ENCODE measurements at regions not wholly inside any gene's neighbourhood (a gene's known extent, or its start where the extent isn't known, plus 50 kb on each side); places are given as distances from the start of the nearest gene placed in this dataset.

GRCh38 chr13:80284290-80284689, 56.6 kb downstream of the SPRY2 start:
- Histone ChIP-seq H3K4me3 (ENCODE audit: low read depth, low read length) (no peak overlapping the region), H3K36me3 (ENCODE audit: control insufficient read depth, insufficient read depth, low read length) (no peaks in the 10 kb centered on the region), H3K27me3 (ENCODE audit: control insufficient read depth, insufficient read depth, low read length) (no peaks in the 10 kb centered on the region)
- DNase-seq (ENCODE audit: low read depth) (no peak), FAIRE-seq (no peak)
- TF ChIP-seq, protein P1, sequence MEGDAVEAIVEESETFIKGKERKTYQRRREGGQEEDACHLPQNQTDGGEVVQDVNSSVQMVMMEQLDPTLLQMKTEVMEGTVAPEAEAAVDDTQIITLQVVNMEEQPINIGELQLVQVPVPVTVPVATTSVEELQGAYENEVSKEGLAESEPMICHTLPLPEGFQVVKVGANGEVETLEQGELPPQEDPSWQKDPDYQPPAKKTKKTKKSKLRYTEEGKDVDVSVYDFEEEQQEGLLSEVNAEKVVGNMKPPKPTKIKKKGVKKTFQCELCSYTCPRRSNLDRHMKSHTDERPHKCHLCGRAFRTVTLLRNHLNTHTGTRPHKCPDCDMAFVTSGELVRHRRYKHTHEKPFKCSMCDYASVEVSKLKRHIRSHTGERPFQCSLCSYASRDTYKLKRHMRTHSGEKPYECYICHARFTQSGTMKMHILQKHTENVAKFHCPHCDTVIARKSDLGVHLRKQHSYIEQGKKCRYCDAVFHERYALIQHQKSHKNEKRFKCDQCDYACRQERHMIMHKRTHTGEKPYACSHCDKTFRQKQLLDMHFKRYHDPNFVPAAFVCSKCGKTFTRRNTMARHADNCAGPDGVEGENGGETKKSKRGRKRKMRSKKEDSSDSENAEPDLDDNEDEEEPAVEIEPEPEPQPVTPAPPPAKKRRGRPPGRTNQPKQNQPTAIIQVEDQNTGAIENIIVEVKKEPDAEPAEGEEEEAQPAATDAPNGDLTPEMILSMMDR (IDR thresholded peaks at IDR 0.05; ENCODE audit: insufficient read depth, low read length, severe bottlenecking) = no peak

- FAIRE-seq = no peak
- DNase-seq (ENCODE audit: low read depth) = no peak
- H3K4me3 ChIP-seq (ENCODE audit: low read depth, low read length) = no peak overlapping the region
- H3K27me3 ChIP-seq (ENCODE audit: control insufficient read depth, insufficient read depth, low read length) = no peaks in the 10 kb centered on the region
- H3K36me3 ChIP-seq (ENCODE audit: control insufficient read depth, insufficient read depth, low read length) = no peaks in the 10 kb centered on the region
- TF ChIP-seq, protein P1 (IDR thresholded peaks at IDR 0.05; ENCODE audit: insufficient read depth, low read length, severe bottlenecking) = no peak
Measured at GRCh38 chr13:80278706-80279105, 62.2 kb downstream of the SPRY2 start.

DNA sequence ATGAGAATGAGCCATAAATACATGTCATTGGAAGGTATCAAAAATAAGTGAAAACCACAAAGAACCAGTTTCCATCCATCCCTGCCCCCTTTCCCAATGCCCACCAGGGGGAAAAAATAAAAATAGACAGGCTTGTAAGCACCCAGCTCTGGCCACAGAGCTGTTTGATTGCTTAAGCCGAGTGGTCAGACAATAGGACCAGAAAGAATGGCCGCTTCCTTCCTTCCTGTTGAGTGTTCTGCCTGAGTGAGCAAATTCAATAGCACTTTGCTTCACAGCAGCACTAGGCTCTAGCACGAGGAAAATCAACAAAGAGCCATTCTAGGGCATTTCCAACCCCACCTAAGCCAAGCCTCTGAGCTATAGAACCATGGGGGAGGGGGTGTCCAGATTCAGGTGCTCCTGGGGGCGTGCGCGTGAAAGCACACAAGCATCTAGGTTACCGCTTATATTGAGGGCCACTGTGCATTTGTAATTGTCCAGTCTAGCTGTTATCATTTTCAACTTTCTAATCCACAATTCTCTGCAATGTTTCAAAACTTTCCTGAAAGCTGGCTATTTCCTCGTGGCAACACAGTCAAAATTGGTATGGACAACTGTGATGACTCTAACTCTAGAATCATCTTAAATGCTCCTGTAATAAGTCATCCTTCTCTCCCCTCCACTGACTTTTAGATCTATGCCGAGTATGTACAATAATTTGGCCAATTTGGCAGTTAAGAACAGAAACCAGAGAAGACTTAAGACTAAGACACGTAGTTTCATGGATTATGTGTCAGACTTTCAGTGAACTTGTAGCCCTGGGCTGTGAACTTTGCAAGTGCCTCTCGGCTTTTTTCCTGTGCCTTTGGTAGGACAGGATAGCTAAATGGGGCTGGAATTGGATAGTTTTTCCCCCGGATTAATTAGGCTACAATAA, 64.3 kb downstream of the SPRY2 start:
- Histone ChIP-seq H3K36me3 (ENCODE audit: control insufficient read depth, insufficient read depth, low read length) (no peaks in the 10 kb centered on the region), H3K4me3 (ENCODE audit: low read depth, low read length) (no peak overlapping the region), H3K27me3 (ENCODE audit: control insufficient read depth, insufficient read depth, low read length) (no peaks in the 10 kb centered on the region)
- TF ChIP-seq, protein P1 (IDR thresholded peaks at IDR 0.05; ENCODE audit: insufficient read depth, low read length, severe bottlenecking) = no peak
- FAIRE-seq (peak; percentile 58), DNase-seq (ENCODE audit: low read depth) (peak; percentile 71)

DNA sequence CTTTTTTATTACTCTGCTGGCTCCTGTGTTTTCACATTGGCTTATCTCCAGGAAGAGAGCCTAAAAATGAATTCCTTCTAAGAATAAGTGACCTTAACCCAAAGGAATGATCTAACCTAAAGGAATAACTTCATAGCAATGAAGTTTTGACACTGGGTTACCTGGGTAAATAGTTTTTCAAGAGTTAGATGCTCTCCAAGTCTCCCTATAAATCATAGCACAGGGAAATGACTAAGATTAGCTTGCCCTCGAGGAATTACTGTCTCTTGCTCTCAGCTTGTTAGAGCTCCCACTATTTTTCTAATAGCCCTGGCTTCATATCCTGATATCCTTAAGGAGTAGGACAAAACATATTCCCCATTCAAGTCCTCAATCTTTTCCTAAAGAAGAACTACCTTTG, 66.3 kb downstream of the SPRY2 start:
- H3K36me3 ChIP-seq (ENCODE audit: control insufficient read depth, insufficient read depth, low read length) = no peaks in the 10 kb centered on the region
- DNase-seq (ENCODE audit: low read depth) (peak; percentile 49), FAIRE-seq (no peak)
- no peak overlapping the region for H3K4me3 ChIP-seq (ENCODE audit: low read depth, low read length)
- TF ChIP-seq, protein P1 (IDR thresholded peaks at IDR 0.05; ENCODE audit: insufficient read depth, low read length, severe bottlenecking) = no peak
- no peaks in the 10 kb centered on the region for H3K27me3 ChIP-seq (ENCODE audit: control insufficient read depth, insufficient read depth, low read length)

GRCh38 chr13:80273718-80274117, 67.2 kb downstream of the SPRY2 start:
- DNase-seq (ENCODE audit: low read depth) (no peak), FAIRE-seq (no peak)
- H3K4me3 ChIP-seq (ENCODE audit: low read depth, low read length) = no peak overlapping the region
- H3K27me3 ChIP-seq (ENCODE audit: control insufficient read depth, insufficient read depth, low read length) = no peaks in the 10 kb centered on the region
- no peaks in the 10 kb centered on the region for H3K36me3 ChIP-seq (ENCODE audit: control insufficient read depth, insufficient read depth, low read length)
- TF ChIP-seq, protein P1 (IDR thresholded peaks at IDR 0.05; ENCODE audit: insufficient read depth, low read length, severe bottlenecking) = no peak

Measured in bronchial epithelial cell (primary cell).